GM19025 (cell line): ENCODE measurements at regions not wholly inside any gene's neighbourhood (a gene's known extent, or its start where the extent isn't known, plus 50 kb on each side); places are given as distances from the start of the nearest gene placed in this dataset.
"Not testable (repeated sequence)": the region's sequence is repeated elsewhere in the genome, so short reads cannot be mapped to it uniquely, and the experiment has no call there.

Source experiments
- ATAC-seq: cut with Tn5 transposase; IDR thresholded peaks from one replicate; pipeline ENCODE4 v1.9.1; 2021; ENCODE audit warnings: mild to moderate bottlenecking, low read depth, moderate library complexity; ENCODE audit not compliant: unreplicated experiment

- no peak for ATAC-seq
These were observed 235.3 kb downstream of the C3orf38 start for GRCh38 chr3:88385090-88385489.

GRCh38 chr3:88398581-88398980, 248.8 kb downstream of the C3orf38 start:
- no peak for ATAC-seq

GRCh38 chr3:88403319-88403718, 253.6 kb downstream of the C3orf38 start:
- no peak for ATAC-seq

GRCh38 chr3:88408097-88408496, 258.3 kb downstream of the C3orf38 start:
- no peak for ATAC-seq

DNA sequence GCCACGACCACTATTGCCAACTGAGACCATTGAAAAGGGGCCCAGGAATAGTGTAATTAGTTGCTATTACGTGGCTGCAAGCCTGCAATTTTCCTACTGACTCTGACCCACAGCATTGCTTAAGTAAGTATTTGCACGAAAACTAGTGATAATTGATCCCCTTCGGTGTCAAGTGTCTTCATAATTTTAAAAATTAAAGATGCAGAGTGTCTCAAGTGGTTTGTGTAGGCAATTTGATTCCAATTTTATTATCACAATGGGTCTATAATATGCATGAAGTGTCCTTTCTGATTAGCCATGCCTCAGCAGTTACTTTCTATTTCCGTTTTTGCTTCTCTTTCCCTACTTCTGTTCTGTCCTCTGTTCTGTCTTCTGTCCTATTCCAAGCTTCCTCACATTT, 259.2 kb downstream of the C3orf38 start:
- ATAC-seq: no peak

- ATAC-seq: no peak
These were observed 260.5 kb downstream of the C3orf38 start for GRCh38 chr3:88410259-88410658.

- no peak for ATAC-seq
These were observed 262.6 kb downstream of the C3orf38 start for GRCh38 chr3:88412346-88412745.

GRCh38 chr3:88416436-88416835, 266.7 kb downstream of the C3orf38 start:
- no peak for ATAC-seq

DNA sequence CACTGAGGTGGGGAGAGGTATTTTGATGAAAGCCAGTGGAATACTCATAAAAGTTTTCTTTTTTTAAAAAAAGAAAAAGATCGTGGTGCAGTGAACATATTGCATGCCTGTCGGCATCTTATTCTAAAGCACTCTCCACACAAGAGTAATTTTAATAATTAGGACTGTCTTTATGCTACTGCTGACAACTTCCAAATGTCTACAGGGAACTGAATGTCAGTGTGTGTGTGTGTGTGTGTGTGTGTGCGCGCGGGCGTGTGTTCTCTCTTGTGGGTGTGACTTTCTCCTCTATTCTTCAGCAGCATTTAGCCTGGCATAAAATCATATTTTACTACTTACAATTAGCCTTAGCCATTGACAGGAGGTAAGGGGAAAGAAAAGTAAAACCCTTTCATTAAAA, 268.5 kb downstream of the C3orf38 start:
- ATAC-seq: no peak

DNA sequence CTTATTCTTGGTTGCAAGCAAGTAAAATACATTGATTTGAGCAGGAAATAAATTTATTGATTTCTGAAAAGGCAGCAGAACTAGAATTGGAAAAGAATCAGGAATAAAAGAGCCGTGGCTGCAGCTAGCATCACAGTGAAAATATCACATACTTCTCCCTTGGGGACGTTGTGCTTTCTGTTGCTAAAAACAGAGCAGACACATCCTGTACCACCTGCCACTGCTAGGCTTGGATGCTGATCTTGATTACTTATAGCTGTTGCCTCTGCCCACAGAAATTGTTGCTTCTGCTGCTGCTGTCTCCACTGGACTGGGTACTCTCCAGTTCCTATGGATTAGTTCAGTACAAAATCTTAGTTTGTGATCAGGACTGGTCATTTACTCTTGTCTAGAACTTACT, 283.8 kb downstream of the C3orf38 start:
- ATAC-seq: peak; percentile 97

- peak; percentile 12 for ATAC-seq
These were observed 284.2 kb downstream of the C3orf38 start for GRCh38 chr3:88434001-88434400.

GRCh38 chr3:88440701-88441100, 290.9 kb downstream of the C3orf38 start:
- no peak for ATAC-seq

DNA sequence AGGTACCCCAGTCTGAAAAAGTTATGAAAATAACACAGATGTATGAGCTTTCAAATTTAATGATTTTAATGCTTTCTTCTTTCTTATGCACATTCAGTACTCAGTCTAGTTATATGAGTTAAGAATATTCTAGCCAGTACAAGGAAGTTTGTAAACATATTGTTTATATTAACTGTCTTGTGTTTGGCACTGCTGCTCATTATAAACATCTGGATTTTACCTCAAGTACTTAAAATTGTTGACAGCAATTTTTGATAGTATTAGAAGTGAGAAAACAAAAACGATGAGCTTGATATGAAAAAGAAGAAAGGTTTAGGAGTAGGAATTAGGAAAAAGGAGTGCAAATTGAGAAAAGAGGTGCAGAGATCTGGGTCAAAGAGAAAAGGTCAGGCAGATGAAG, 293.3 kb downstream of the C3orf38 start:
- no peak for ATAC-seq

DNA sequence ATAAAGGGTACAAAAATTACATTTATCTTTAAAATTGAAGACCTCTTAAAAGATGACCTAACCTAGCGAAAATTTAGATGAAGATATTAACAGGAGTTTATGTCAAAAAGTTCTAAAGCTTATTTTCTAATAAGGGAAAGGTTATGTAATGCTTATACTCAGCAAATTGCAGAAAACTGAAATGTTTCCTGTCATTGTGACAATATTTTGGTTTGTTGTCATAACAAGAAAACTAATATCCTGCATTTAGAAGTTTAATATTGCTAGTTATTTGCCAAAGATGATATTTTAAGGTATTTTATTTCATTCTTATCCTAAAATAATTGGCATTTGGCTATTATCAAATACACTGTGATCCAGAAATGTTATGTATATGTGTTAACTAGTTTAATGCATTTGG, 294.5 kb downstream of the C3orf38 start:
- ATAC-seq: no peak

GRCh38 chr3:88452228-88452627, 302.5 kb downstream of the C3orf38 start:
- no peak for ATAC-seq

DNA sequence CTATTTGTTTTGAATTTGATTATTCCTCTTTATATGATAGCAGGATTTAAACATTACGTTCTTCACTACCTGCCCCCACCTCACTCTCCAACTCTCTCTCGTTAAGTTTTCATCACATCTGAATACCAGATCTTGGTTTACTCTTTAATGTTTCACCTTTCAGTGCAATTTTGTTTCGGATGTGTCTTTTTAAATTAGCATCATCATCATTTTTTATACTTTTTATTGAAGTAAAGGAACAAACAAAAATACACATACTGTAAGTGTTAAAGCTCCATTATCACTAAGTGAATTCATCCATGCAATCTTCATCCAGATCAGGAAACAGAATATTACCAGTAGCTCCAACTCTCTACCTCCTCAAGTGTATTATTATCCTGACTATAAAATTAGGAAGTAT, 310.6 kb downstream of the C3orf38 start:
- ATAC-seq: no peak

DNA sequence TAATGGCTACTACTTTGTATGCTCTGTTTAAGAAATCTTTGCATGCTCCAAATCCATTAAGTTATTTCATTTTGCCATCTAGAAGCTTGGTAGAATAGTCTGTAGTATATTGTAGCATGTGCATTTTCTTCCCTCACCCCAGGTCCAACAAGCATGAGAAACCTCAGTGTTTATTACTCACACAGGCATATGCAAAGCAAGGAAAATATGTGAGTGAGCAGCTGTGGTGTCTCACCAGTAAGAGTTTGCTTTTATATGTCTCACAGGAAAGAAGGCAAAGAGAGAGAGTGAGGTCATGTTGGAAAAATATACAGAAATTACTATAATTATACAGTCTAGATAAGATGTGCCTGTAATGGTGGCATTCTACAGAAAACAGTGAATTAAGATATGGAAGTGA, 312.5 kb downstream of the C3orf38 start:
- no peak for ATAC-seq

- no peak for ATAC-seq
These were observed 317.4 kb downstream of the C3orf38 start for GRCh38 chr3:88467191-88467590.

GRCh38 chr3:88469216-88469615, 319.5 kb downstream of the C3orf38 start:
- no peak for ATAC-seq

GRCh38 chr3:88478460-88478859, 328.7 kb downstream of the C3orf38 start:
- no peak for ATAC-seq

- ATAC-seq: no peak
These were observed 331.1 kb downstream of the C3orf38 start for GRCh38 chr3:88480822-88481221.

DNA sequence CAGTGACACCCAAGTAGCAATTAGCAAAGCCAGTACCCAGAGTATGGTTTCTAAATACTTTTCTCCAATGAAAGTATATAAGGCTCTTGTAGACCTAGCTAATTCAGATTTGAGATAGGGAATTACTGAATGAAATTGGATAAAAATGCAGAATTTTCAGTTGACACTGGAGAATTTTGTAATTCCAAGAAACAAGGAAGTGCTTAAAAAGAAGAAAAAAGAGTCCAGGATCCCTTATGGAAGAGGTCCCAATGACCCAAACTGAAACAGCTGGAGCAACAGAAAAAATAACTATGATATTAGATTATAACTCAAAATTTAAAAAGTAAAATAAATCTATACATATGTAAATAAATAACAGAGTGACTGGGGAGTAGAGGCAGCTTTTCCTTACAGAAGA, 335.2 kb downstream of the C3orf38 start:
- ATAC-seq: no peak

DNA sequence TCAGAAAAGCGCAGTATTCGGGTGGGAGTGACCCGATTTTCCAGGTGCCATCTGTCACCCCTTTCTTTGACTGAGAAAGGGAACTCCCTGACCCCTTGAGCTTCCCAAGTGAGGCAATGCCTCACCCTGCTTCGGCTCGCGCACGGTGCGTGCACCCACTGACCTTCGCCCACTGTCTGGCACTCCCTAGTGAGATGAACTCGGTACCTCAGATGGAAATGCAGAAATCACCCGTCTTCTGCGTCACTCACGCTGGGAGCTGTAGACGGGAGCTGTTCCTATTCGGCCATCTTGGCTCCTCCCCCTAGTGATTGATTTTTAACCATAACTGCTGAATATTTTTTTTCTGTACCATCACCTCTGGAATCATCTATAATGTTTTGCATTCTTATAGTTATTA, 359.1 kb downstream of the C3orf38 start:
- not testable (repeated sequence) for ATAC-seq
